HCT116 (cell line): ENCODE measurements at regions not wholly inside any gene's neighbourhood (a gene's known extent, or its start where the extent isn't known, plus 50 kb on each side); places are given as distances from the start of the nearest gene placed in this dataset.

ENCODE experiments used
- EZH2phosphoT487 ChIP-seq: fragments of 200-600 bp; IDR thresholded peaks from 2 replicates; pipeline ENCODE4 v1.6.1; 2018; ENCODE audit warnings: antibody characterized with exemption, borderline replicate concordance
- JUND ChIP-seq: IDR thresholded peaks from 2 replicates; pipeline ENCODE4 v1.6.1; 2012
- POLR2AphosphoS5 ChIP-seq: IDR thresholded peaks from 2 replicates; pipeline ENCODE4 v1.6.1; 2011; ENCODE audit warnings: mild to moderate bottlenecking, low read depth, low read length, moderate library complexity
- SP1 ChIP-seq: IDR thresholded peaks from 2 replicates; pipeline ENCODE4 v1.6.1; 2012; ENCODE audit warnings: low read depth

DNA sequence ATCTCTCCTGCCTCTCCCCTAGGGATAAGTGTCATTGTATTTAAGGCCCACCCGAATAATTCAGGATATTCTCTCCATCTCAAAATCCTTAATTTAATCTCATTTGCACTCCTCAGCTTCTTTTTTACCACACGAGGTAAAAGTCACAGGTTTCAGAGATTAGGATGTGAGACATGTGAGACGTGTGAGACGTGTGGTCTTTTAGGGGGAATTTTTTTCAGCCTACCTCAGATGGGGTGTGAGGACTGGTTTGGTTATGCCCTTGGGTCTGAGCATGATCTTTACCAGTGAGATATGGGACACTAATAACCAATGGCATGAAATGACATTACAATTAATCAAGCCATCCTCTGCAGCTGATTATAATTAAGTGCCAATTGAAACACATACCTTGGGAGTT lies 324.2 kb downstream of the BMP2 start:
- TF ChIP-seq SP1 (no peak), POLR2AphosphoS5 (no peak), EZH2phosphoT487 (no peak), JUND (no peak)
